Lower leg skin (tissue), 4 donors: ENCODE measurements at regions not wholly inside any gene's neighbourhood (a gene's known extent, or its start where the extent isn't known, plus 50 kb on each side); places are given as distances from the start of the nearest gene placed in this dataset.

Source experiments
- DNase-seq, 2 donors: peaks; one replicate each; pipeline ENCODE4 v3.0.0-alpha.2; 2019; ENCODE audit warnings: low spot score in 2 of 2
- H3K4me3 ChIP-seq: fragments of 200-600 bp; sonication (generic); 2 replicates; pipeline ENCODE4 v1.5.1; 2017; ENCODE audit warnings: mild to moderate bottlenecking, low read depth; ENCODE audit not compliant: poor library complexity, severe bottlenecking
- POLR2A ChIP-seq, 2 donors: fragments of 450-650 bp; IDR thresholded peaks; one replicate each; pipeline ENCODE4 v1.6.1; 2016 to 2017; ENCODE audit warnings: antibody characterized with exemption in 2 of 2, mild to moderate bottlenecking in 1 of 2, moderate library complexity in 1 of 2
- WGBS, 2 donors: methylation state at CpG; one replicate each; pipeline ENCODE4 v1.1.5; 2018; 5-methylcytosine and 5-hydroxymethylcytosine counted together
- intact Hi-C: fragments of 100-400 bp; cut with DNase I; formaldehyde crosslinking; loops from one replicate; pipeline ENCODE4 v1.15.0; 2023; ENCODE audit warnings: low total_unique reads
- TF ChIP-seq, protein P1 (sequence below), 3 donors: fragments of 450-650 bp; IDR thresholded peaks; one replicate each; pipeline ENCODE4 v1.5.1; 2016; ENCODE audit warnings: antibody characterized with exemption in 3 of 3, mild to moderate bottlenecking in 3 of 3, moderate library complexity in 2 of 3

DNA sequence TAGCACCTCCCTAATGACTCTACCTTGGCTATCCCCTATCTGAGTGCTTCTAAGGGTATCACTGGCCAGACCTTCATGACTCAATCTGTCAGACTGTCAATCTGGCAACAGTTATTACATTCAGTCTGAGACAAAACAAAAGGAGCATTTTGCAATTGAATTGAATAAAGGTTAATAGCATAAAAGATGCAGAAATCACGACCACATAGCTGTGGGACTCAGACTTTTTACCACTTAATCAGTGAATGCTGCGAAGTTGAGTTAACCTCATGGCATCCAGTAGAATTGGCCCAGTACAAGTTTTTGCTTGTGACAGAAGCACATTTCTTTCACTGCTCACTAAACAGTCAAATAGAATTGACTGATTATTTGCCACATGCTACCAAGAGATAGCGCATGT, 480.7 kb upstream of the DPPA4 start:
- no peak for TF ChIP-seq POLR2A (IDR thresholded peaks at IDR 0.05)
- TF ChIP-seq, protein P1, sequence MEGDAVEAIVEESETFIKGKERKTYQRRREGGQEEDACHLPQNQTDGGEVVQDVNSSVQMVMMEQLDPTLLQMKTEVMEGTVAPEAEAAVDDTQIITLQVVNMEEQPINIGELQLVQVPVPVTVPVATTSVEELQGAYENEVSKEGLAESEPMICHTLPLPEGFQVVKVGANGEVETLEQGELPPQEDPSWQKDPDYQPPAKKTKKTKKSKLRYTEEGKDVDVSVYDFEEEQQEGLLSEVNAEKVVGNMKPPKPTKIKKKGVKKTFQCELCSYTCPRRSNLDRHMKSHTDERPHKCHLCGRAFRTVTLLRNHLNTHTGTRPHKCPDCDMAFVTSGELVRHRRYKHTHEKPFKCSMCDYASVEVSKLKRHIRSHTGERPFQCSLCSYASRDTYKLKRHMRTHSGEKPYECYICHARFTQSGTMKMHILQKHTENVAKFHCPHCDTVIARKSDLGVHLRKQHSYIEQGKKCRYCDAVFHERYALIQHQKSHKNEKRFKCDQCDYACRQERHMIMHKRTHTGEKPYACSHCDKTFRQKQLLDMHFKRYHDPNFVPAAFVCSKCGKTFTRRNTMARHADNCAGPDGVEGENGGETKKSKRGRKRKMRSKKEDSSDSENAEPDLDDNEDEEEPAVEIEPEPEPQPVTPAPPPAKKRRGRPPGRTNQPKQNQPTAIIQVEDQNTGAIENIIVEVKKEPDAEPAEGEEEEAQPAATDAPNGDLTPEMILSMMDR (IDR thresholded peaks at IDR 0.05) = no peak
- WGBS, 2 donors = 31 to 35% methylated on average over 3 of the region's 3 CpGs
- intact Hi-C loops = no loop called here
- no peak for DNase-seq
- H3K4me3 ChIP-seq = no peak overlapping the region

DNA sequence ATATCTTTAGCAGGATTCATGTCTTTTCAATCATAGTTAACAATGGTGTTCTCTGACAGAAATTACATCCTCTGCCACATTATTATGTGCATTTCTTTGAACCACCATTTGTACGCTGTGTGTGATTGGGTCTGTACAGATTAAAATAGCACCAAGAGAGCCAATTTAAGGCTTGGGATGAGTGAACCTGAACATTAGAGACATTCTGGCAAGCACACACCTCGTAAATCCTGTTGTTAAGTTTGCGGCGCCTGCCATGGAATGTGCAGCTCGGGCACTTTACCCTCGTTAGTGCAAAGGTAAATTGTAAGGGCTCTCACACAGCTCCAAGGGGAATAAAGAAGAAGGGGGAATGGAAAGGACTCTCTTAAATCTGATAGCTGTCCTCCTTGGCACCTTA, 482.4 kb upstream of the DPPA4 start:
- no peak overlapping the region for H3K4me3 ChIP-seq
- intact Hi-C loops = no loop called here
- no peak for DNase-seq
- 25 to 36% methylated on average over 6 of the region's 6 CpGs for WGBS, 2 donors
- TF ChIP-seq POLR2A (IDR thresholded peaks at IDR 0.05) = no peak
- TF ChIP-seq, protein P1 (IDR thresholded peaks at IDR 0.05) = no peak

DNA sequence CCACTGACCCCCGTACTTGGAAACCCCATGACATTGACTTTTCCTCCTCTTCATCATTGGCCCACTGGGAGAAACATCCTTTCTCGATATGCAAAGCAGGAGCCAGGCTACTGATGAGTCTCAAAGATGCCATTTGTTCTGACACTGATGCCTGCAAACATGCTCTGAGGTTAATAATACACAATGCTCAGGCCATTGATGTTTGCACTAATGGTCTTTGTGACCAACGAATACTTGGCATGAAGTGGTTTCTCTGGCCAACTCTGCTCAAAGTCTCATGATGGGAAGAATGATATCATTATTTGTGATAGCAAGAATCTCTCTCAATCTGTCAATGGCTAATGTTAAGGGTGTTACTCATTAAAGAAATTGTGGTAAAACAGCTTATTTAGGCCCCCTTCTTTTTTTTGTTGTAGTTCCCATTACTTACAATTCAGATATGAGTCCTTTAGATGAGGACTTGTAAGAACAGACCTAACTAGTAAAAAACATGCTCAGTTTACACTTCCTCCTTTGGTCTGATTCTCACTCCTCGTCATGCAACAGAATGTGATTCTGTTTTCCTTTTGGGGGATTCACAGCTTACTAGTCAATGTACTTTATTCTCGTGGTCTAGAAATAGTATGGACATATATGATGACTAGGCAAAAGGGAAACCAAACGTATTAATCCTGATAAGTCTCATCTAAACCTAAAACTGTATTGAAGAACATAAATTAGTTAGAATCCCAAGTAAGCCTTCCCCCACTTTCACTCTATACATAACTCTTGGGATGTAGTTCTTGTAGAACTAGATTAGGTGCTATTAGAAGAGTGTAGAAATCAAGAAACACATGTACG, 488.8 kb upstream of the DPPA4 start:
- TF ChIP-seq, protein P1 (IDR thresholded peaks at IDR 0.05) = no peak
- TF ChIP-seq POLR2A (IDR thresholded peaks at IDR 0.05) = no peak
- WGBS, 2 donors = 77 to 79% methylated on average over 7 of the region's 7 CpGs

DNA sequence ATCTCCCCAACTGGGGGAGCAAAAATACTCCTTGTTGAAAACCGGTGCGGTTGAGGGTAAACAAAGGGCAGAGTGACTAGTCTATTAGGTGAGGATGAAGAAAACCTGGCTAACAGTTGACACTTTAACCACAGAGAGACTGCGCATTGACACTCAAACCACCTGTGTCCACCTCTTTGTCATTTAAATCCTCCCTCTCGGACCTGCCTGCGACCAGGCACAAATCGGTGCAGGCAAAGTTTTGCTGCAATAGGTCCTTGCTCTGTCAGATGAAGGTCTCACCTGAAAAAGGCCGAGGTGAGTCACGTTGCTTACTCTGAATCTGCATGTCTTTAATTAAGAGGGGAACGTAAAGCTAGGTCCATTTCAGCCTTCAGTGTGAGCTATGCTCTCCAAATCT, 494.1 kb upstream of the DPPA4 start:
- TF ChIP-seq POLR2A (IDR thresholded peaks at IDR 0.05) = no peak
- TF ChIP-seq, protein P1 (IDR thresholded peaks at IDR 0.05) = no peak
- DNase-seq = no peak
- intact Hi-C loops = no loop called here
- 64 to 67% methylated on average over 9 of the region's 9 CpGs for WGBS, 2 donors
- no peak overlapping the region for H3K4me3 ChIP-seq

More for the DNA sequence above, 488.8 kb upstream of the DPPA4 start:
- DNase-seq = no peak
- intact Hi-C loops = no loop called here
- no peak overlapping the region for H3K4me3 ChIP-seq

DNA sequence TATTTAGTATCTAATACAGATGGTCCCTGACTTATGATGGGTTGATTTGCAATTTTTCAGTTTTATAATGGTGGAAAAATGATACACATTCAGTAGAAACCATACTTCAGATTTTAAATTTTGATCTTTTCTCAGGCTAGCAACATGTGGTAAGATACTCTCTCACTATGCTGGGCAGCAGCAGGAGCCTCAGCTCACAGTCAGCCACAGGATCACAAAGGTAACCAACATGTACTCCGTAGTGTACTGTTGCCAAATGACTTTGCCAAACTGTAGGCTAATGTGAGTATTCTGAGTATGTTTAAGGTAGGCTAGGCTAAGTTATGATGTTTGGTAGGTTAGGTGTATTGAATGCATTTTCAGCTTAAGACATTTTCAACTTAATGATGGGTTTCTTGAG, 498.6 kb upstream of the DPPA4 start:
- H3K4me3 ChIP-seq = no peak overlapping the region
- intact Hi-C loops = no loop called here
- DNase-seq = no peak
- TF ChIP-seq, protein P1 (IDR thresholded peaks at IDR 0.05) = no peak
- no peak for TF ChIP-seq POLR2A (IDR thresholded peaks at IDR 0.05)
- WGBS, 2 donors = 71 to 91% methylated on average over 1 of the region's 1 CpG

DNA sequence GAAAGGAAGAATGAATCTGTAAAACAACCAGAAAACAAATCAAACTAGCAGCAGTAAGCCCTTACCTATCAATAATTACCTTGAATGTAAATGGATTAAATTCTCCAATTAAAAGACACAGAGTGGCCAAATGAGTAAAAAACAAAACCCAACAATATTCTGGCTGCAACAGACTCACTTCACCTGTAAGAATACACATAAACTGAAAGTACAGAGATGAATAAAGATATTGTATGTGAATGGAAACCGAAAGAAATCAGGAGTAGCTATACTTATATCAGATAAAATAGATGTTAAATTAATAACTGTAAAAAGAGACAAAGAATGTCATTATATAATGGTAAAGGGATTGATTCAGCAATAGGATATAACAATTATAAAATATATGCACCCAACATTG, 514.5 kb upstream of the DPPA4 start:
- 83 to 95% methylated on average over 1 of the region's 1 CpG for WGBS, 2 donors
- TF ChIP-seq, protein P1 (IDR thresholded peaks at IDR 0.05) = no peak
- TF ChIP-seq POLR2A (IDR thresholded peaks at IDR 0.05) = no peak
- H3K4me3 ChIP-seq = no peak overlapping the region
- DNase-seq = no peak
- intact Hi-C loops = no loop called here
